ENCODE measurements at regions not wholly inside any gene's neighbourhood (a gene's known extent, or its start where the extent isn't known, plus 50 kb on each side); places are given as distances from the start of the nearest gene placed in this dataset.

DNA sequence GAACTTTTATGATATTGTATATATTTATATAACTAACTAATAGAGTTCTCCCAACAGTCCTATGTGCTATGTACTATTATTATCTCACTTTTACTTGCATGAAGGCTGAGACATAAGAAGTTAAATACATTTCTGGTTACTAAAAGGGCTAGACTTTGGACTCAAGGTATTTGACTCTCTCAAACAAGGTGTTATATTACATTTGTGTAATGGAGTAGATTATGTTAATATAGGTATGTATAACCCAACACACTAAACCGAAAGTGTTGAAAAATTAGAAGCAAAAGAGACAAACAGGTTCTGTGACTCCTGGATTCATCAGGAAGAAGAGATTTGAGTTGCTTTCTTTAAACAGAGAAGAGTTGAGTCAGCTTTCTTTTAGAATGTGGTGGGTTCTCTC, 733.6 kb upstream of the ZEB2 start:
- H3K9ac ChIP-seq (ENCODE audit: low read length), result no peak overlapping the region
- H3K36me3 ChIP-seq (ENCODE audit: control insufficient read depth, insufficient read depth, low read length), result no peaks in the 10 kb centered on the region
- H3K27ac ChIP-seq (ENCODE audit: low read depth, low read length), result no peak overlapping the region
- no peaks in the 10 kb centered on the region for H3K27me3 ChIP-seq (ENCODE audit: control insufficient read depth, insufficient read depth, low read length)
- no peak overlapping the region for H3K4me3 ChIP-seq (ENCODE audit: low read length)
- H3K4me1 ChIP-seq (ENCODE audit: control insufficient read depth, insufficient read depth, low read length), result no peaks in the 10 kb centered on the region

DNA sequence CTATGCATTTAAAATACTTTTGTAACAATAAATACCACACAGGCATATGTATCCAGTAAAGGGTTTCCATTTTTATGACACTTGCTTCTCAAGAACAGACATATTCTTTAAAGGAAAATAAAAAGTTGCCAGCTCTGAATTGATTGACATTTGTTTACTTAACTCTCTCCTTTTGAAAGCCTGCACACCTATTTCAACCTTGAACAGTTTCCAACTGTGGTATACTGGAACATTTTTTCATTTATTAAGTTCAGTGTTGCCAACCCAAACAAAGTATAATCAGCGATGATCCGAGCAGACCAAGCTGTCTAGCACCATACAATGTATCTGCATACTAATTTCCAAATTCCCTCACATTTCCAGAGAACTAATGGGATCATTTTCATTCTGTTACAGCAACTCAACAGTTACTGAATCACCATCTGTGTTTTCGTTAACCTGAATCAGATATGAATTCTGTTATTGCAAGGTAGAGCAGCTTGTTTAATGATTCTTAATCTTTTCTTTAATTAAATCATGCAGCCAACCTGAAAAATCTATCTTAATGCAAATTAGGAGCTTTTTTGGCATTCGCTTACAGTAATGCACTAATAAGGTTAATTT, 725.5 kb upstream of the ZEB2 start:
- no peak overlapping the region for H3K4me3 ChIP-seq (ENCODE audit: low read length)
- H3K36me3 ChIP-seq (ENCODE audit: control insufficient read depth, insufficient read depth, low read length), result no peaks in the 10 kb centered on the region
- H3K4me1 ChIP-seq (ENCODE audit: control insufficient read depth, insufficient read depth, low read length), result no peaks in the 10 kb centered on the region
- H3K27me3 ChIP-seq (ENCODE audit: control insufficient read depth, insufficient read depth, low read length), result no peaks in the 10 kb centered on the region
- H3K9ac ChIP-seq (ENCODE audit: low read length), result no peak overlapping the region
- no peak overlapping the region for H3K27ac ChIP-seq (ENCODE audit: low read depth, low read length)

DNA sequence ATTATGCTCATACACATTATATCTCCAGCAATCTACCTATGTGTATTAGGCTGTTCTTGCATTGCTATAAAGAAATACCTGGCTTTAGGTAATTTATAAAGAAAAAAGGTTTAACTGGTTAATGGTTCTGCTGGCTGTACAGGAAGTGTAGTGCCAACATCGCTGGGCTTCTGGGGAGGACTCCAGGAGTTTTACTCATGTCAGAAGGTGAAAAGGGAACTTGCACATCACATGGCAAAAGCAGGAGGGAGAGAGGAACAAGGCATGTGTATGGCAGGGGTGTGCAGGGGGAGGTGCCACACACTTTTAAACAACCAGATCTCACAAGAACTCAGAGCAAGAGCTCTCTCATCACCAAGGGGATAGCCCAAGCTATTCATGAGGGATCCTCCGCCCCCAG, 715.4 kb upstream of the ZEB2 start:
- H3K4me1 ChIP-seq (ENCODE audit: control insufficient read depth, insufficient read depth, low read length), result no peaks in the 10 kb centered on the region
- H3K36me3 ChIP-seq (ENCODE audit: control insufficient read depth, insufficient read depth, low read length), result no peaks in the 10 kb centered on the region
- H3K27ac ChIP-seq (ENCODE audit: low read depth, low read length), result no peak overlapping the region
- no peaks in the 10 kb centered on the region for H3K27me3 ChIP-seq (ENCODE audit: control insufficient read depth, insufficient read depth, low read length)
- no peak overlapping the region for H3K9ac ChIP-seq (ENCODE audit: low read length)
- no peak overlapping the region for H3K4me3 ChIP-seq (ENCODE audit: low read length)

DNA sequence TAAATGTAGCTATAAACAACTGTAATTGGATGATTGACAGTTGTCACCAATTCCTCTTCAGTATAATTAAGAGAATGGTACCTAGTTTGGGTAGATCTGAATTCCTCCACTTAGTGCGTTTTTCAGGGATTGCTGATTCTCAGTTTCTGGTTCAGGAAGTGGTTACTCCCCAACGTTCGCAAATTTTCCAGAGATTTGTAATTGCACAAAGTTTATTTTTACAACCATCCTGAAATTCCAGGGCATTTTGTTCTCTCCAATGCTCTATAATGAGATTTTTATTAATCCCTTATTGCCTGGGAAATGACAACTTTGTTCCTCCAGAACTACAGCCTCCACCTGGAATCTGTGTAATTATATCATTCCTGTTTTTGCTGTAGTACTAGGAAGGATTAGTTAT, 710.6 kb upstream of the ZEB2 start:
- Histone ChIP-seq H3K9ac (ENCODE audit: low read length) (no peak overlapping the region), H3K27me3 (ENCODE audit: control insufficient read depth, insufficient read depth, low read length) (no peaks in the 10 kb centered on the region), H3K36me3 (ENCODE audit: control insufficient read depth, insufficient read depth, low read length) (no peaks in the 10 kb centered on the region), H3K4me1 (ENCODE audit: control insufficient read depth, insufficient read depth, low read length) (no peaks in the 10 kb centered on the region), H3K27ac (ENCODE audit: low read depth, low read length) (no peak overlapping the region), H3K4me3 (ENCODE audit: low read length) (no peak overlapping the region)

DNA sequence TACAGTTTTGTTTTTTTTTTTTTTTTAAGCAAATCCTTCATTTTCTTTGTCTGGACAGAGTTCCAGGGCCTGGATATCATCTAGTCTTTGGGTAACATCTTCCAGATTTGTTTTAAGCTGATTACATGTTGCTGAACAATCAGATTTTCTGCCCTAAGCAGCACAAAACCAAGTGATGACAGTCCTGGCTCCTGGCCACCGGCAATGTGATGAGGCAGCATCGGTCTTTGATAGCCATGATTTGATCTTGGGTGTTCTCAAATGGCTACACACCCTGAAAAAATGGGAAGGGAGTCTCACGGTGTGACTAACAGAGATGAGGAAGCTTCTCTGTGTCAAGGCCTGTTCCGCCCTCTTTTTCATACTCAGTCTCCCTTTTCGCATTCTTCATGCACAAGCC, 708.6 kb upstream of the ZEB2 start:
- Histone ChIP-seq H3K27me3 (ENCODE audit: control insufficient read depth, insufficient read depth, low read length) (no peaks in the 10 kb centered on the region), H3K9ac (ENCODE audit: low read length) (no peak overlapping the region), H3K4me1 (ENCODE audit: control insufficient read depth, insufficient read depth, low read length) (no peaks in the 10 kb centered on the region), H3K36me3 (ENCODE audit: control insufficient read depth, insufficient read depth, low read length) (no peaks in the 10 kb centered on the region), H3K4me3 (ENCODE audit: low read length) (no peak overlapping the region), H3K27ac (ENCODE audit: low read depth, low read length) (no peak overlapping the region)

DNA sequence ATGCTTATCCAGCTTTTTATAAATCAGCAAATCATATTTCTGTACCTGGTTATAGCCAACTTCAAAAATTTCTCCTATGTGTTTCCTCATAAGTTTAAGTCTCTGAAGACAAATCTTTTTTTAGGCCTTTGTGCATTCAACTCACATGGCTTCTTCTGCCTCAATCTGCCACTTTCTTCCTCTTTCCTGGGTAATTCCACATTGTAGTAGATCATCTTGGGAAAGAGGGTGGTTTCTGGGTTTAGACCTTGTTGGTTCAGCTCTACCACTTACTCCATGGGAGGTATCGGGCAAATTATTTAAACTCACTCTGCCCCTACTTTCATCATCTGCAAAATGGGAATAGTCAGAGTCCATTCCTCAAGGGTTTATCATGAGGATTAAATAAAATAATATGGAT, 707.0 kb upstream of the ZEB2 start:
- Histone ChIP-seq H3K36me3 (ENCODE audit: control insufficient read depth, insufficient read depth, low read length) (no peaks in the 10 kb centered on the region), H3K27me3 (ENCODE audit: control insufficient read depth, insufficient read depth, low read length) (no peaks in the 10 kb centered on the region), H3K27ac (ENCODE audit: low read depth, low read length) (no peak overlapping the region), H3K4me3 (ENCODE audit: low read length) (no peak overlapping the region), H3K4me1 (ENCODE audit: control insufficient read depth, insufficient read depth, low read length) (no peaks in the 10 kb centered on the region), H3K9ac (ENCODE audit: low read length) (no peak overlapping the region)

DNA sequence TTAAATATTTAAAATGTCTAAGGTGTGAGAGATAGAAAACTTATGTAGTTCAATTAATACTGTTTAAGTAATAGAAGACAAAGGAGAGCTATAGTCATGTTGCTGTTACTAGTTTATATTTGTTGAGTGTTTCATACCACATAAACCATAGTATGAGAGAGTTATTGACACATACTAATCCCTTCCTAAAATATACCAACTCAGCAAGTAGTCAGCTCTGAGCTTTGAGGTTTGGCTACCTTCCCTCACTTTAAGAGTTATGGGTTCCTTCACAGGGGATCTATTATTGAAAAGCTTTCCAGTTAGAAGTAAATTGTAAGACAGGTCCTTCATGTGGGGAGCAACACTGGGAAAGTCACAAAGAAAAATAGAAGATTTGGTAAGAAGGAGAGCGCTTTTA, 701.6 kb upstream of the ZEB2 start:
- no peaks in the 10 kb centered on the region for H3K27me3 ChIP-seq (ENCODE audit: control insufficient read depth, insufficient read depth, low read length)
- no peaks in the 10 kb centered on the region for H3K36me3 ChIP-seq (ENCODE audit: control insufficient read depth, insufficient read depth, low read length)
- no peak overlapping the region for H3K27ac ChIP-seq (ENCODE audit: low read depth, low read length)
- no peaks in the 10 kb centered on the region for H3K4me1 ChIP-seq (ENCODE audit: control insufficient read depth, insufficient read depth, low read length)
- H3K4me3 ChIP-seq (ENCODE audit: low read length), result no peak overlapping the region
- H3K9ac ChIP-seq (ENCODE audit: low read length), result no peak overlapping the region

DNA sequence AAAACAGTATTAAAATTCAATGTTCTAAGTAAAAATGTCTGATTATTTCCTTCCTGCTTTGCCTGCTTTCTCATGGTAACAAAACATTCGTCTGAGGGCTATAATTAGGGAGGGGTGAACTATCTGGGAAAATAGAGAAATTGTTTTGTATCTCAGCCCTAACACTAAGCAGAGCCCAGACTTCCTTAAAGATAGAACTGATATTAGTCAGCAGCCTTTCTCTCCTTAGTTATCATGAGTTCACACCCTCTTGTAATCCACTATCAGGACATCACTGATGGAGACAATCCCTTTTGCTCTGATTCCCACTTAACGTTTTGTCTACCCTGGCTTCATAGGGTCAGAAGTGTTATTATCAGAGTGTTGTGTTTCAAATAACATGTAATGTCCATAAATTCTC, 701.1 kb upstream of the ZEB2 start:
- no peaks in the 10 kb centered on the region for H3K36me3 ChIP-seq (ENCODE audit: control insufficient read depth, insufficient read depth, low read length)
- no peaks in the 10 kb centered on the region for H3K4me1 ChIP-seq (ENCODE audit: control insufficient read depth, insufficient read depth, low read length)
- H3K27ac ChIP-seq (ENCODE audit: low read depth, low read length), result no peak overlapping the region
- no peak overlapping the region for H3K4me3 ChIP-seq (ENCODE audit: low read length)
- H3K9ac ChIP-seq (ENCODE audit: low read length), result no peak overlapping the region
- H3K27me3 ChIP-seq (ENCODE audit: control insufficient read depth, insufficient read depth, low read length), result no peaks in the 10 kb centered on the region

DNA sequence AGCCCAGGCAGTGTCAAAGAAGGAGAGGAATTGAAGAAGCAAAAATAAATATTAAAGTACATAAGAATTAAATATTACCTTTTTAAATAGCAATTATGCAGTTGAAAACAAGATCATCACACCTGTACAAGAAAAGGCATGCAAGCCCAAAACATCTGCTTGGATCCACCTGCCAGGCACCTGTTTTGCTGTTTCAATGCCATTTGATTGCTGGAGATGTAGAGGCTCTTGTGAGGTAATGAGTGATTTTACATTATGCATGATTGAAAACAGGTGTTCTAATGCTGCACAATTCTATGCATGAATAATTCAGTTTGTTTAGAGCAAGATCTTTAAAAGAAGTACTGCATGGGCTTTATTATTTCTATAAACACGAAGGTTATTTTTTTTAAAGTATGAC, 700.6 kb upstream of the ZEB2 start:
- Histone ChIP-seq H3K4me1 (ENCODE audit: control insufficient read depth, insufficient read depth, low read length) (no peaks in the 10 kb centered on the region), H3K27me3 (ENCODE audit: control insufficient read depth, insufficient read depth, low read length) (no peaks in the 10 kb centered on the region), H3K36me3 (ENCODE audit: control insufficient read depth, insufficient read depth, low read length) (no peaks in the 10 kb centered on the region)

DNA sequence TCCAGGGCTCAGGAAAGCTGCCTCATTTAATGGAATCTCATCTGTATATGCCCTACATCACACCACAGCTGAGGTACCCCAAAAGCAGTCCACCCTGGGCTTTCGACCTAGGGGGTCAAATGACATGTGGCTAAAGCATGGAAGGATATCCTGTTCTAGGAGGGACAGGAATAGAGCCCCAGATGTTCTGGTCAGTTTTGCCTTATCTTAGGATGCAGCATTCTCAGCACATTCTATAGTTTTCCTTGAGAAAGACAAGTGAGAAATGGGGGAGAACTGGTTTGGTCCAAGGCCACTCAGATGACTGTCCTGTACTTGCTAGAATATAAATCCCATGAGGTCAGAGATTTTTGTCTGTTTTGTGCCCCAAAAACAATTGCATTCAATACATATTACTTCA, 688.0 kb upstream of the ZEB2 start:
- Histone ChIP-seq H3K36me3 (ENCODE audit: control insufficient read depth, insufficient read depth, low read length) (no peaks in the 10 kb centered on the region), H3K4me1 (ENCODE audit: control insufficient read depth, insufficient read depth, low read length) (no peaks in the 10 kb centered on the region), H3K4me3 (ENCODE audit: low read length) (no peak overlapping the region), H3K27me3 (ENCODE audit: control insufficient read depth, insufficient read depth, low read length) (no peaks in the 10 kb centered on the region), H3K27ac (ENCODE audit: low read depth, low read length) (no peak overlapping the region), H3K9ac (ENCODE audit: low read length) (no peak overlapping the region)

More for the DNA sequence above, 700.6 kb upstream of the ZEB2 start:
- H3K27ac ChIP-seq (ENCODE audit: low read depth, low read length), result no peak overlapping the region
- no peak overlapping the region for H3K4me3 ChIP-seq (ENCODE audit: low read length)
- H3K9ac ChIP-seq (ENCODE audit: low read length), result no peak overlapping the region

DNA sequence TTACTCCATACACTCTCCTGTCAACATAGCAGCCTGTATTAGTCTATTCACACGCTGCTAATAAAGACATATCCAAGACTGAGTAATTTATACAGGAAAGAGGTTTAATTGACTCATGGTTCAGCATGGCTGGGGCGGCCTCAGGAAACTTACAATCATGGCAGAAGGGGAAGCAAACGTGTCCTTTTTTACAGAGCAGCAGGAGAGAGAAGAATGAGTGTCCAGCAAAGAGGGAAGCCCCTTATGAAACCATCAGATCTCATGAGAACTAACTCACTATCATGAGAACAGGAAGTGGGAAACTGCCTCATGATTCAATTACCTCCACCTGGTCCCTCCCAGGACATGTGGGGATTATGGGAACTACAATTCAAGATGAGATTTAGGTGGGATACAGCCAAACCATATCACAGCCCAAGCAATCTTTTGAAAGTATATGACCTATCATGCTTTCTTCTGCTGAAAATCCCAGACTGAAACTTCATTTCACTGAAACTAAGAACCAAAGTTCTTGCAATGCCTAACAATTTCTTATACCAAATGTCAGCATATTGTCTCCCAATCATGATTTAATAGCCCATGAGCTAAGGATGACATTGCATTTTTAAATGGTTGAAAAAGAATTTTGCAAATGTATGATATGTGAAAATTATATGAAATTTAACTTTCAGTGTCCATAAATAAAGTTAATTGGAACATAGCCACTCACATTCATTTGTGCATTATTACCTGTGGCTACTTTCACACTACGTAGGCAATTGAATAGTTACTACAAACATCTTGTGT, 686.8 kb upstream of the ZEB2 start:
- Histone ChIP-seq H3K27me3 (ENCODE audit: control insufficient read depth, insufficient read depth, low read length) (no peaks in the 10 kb centered on the region), H3K4me1 (ENCODE audit: control insufficient read depth, insufficient read depth, low read length) (no peaks in the 10 kb centered on the region)

DNA sequence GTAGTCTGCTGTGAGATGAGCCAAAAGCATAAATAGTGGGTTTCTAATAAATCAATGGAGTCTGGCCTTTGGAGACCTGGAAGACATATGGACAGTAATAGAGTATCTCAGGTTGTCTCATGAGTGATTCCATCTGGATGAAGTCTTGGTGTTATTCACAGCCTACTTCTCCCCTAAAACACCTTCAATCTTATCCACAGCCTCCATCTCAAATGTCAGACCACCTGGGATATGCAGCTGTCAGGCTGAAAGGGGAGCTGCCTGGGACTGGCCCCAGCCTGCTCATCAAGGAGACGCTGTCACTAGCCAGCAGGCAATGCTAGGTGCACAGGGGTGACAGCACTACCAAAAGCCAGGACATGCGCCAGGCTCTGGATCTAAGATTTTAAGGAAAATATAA, 684.0 kb upstream of the ZEB2 start:
- H3K9ac ChIP-seq (ENCODE audit: low read length), result no peak overlapping the region
- no peaks in the 10 kb centered on the region for H3K4me1 ChIP-seq (ENCODE audit: control insufficient read depth, insufficient read depth, low read length)
- H3K36me3 ChIP-seq (ENCODE audit: control insufficient read depth, insufficient read depth, low read length), result no peaks in the 10 kb centered on the region
- H3K4me3 ChIP-seq (ENCODE audit: low read length), result no peak overlapping the region
- H3K27ac ChIP-seq (ENCODE audit: low read depth, low read length), result no peak overlapping the region
- H3K27me3 ChIP-seq (ENCODE audit: control insufficient read depth, insufficient read depth, low read length), result no peaks in the 10 kb centered on the region

More for the DNA sequence above, 686.8 kb upstream of the ZEB2 start:
- H3K36me3 ChIP-seq (ENCODE audit: control insufficient read depth, insufficient read depth, low read length), result no peaks in the 10 kb centered on the region
- no peak overlapping the region for H3K9ac ChIP-seq (ENCODE audit: low read length)
- H3K27ac ChIP-seq (ENCODE audit: low read depth, low read length), result no peak overlapping the region
- H3K4me3 ChIP-seq (ENCODE audit: low read length), result no peak overlapping the region

Measured in rectal smooth muscle tissue (tissue), 1 donor.